ENCODE measurements at regions not wholly inside any gene's neighbourhood (a gene's known extent, or its start where the extent isn't known, plus 50 kb on each side); places are given as distances from the start of the nearest gene placed in this dataset.

DNA sequence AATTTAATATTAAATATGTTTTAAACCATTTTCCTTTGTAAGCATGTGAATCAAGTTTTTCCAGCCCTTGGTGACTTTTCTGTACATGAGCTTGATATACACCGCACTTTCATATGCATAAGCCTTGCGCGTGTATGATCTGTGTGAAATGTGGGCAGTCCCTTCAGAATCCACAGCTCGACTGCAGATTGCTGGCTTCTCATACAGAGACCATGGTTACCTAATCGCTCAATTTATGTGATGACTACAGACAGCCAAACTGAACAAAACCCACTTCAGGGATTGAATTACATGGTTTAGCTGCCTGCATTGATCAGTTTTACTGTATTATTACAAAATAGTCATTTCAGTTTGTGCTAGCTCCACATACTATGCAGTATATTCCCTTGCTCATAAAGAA, 212.3 kb upstream of the NECTIN3 start:
- no peaks in the 10 kb centered on the region for H4K20me1 ChIP-seq (ENCODE audit: insufficient read depth, low read length)
- H3K4me2 ChIP-seq (ENCODE audit: low read length): no peak overlapping the region
- H3K27ac ChIP-seq (ENCODE audit: low read depth, low read length, poor library complexity, severe bottlenecking): no peak overlapping the region
- no peaks in the 10 kb centered on the region for H3K9me2 ChIP-seq (ENCODE audit: insufficient read depth, low read length)
- TF ChIP-seq, protein P1, sequence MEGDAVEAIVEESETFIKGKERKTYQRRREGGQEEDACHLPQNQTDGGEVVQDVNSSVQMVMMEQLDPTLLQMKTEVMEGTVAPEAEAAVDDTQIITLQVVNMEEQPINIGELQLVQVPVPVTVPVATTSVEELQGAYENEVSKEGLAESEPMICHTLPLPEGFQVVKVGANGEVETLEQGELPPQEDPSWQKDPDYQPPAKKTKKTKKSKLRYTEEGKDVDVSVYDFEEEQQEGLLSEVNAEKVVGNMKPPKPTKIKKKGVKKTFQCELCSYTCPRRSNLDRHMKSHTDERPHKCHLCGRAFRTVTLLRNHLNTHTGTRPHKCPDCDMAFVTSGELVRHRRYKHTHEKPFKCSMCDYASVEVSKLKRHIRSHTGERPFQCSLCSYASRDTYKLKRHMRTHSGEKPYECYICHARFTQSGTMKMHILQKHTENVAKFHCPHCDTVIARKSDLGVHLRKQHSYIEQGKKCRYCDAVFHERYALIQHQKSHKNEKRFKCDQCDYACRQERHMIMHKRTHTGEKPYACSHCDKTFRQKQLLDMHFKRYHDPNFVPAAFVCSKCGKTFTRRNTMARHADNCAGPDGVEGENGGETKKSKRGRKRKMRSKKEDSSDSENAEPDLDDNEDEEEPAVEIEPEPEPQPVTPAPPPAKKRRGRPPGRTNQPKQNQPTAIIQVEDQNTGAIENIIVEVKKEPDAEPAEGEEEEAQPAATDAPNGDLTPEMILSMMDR (conservative IDR thresholded peaks at IDR 0.05; ENCODE audit: low read length): no peak
- no peak for TF ChIP-seq EZH2phosphoT487 (IDR thresholded peaks at IDR 0.05; ENCODE audit: borderline replicate concordance, low read depth, low read length)
- no peaks in the 10 kb centered on the region for H3K9me3 ChIP-seq (ENCODE audit: low read length)
- DNase-seq (ENCODE audit: low spot score): no peak
- H3K79me2 ChIP-seq (ENCODE audit: insufficient read depth, low read depth, low read length): no peaks in the 10 kb centered on the region
- H3K4me1 ChIP-seq (ENCODE audit: insufficient read depth, low read length, poor library complexity, severe bottlenecking): no peaks in the 10 kb centered on the region
- no TSS peak for BruUV-seq (replicated peaks)
- no peaks in the 10 kb centered on the region for H3K36me3 ChIP-seq (ENCODE audit: insufficient read depth, low read length)
- intact Hi-C loops (cut with micrococcal nuclease; ENCODE audit: unreplicated experiment): no loop called here
- ChIA-PET POLR2A (no interaction called here), CTCF (ENCODE audit: unreplicated experiment) (no interaction called here)
- no peak overlapping the region for H2AFZ ChIP-seq (ENCODE audit: low read length)
- H3K4me3 ChIP-seq (ENCODE audit: low read depth, low read length, poor library complexity, severe bottlenecking): no peak overlapping the region

DNA sequence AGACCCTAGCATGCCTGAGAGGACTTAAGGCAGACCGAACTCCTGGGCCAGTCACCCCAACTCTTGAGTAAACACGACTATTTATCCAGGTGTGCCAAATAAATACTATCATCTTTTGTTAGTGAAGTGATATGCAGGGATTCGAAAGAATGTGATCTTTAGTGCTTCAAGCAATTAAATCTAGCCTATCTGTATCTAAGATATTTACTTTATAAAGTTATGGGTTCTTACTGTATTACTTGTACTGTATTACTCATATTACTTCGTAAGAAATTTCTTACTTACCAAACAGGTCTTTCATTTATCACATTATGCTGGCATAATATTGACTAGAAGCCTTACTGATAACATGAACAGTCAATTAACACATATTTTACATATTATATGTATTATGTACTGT, 211.6 kb upstream of the NECTIN3 start:
- TF ChIP-seq, protein P1 (conservative IDR thresholded peaks at IDR 0.05; ENCODE audit: low read length): no peak
- no peak for TF ChIP-seq EZH2phosphoT487 (IDR thresholded peaks at IDR 0.05; ENCODE audit: borderline replicate concordance, low read depth, low read length)
- intact Hi-C loops (cut with micrococcal nuclease; ENCODE audit: unreplicated experiment): no loop called here
- Histone ChIP-seq H3K4me1 (ENCODE audit: insufficient read depth, low read length, poor library complexity, severe bottlenecking) (no peaks in the 10 kb centered on the region), H4K20me1 (ENCODE audit: insufficient read depth, low read length) (no peaks in the 10 kb centered on the region), H3K36me3 (ENCODE audit: insufficient read depth, low read length) (no peaks in the 10 kb centered on the region), H3K9me3 (ENCODE audit: low read length) (no peaks in the 10 kb centered on the region), H3K9me2 (ENCODE audit: insufficient read depth, low read length) (no peaks in the 10 kb centered on the region), H2AFZ (ENCODE audit: low read length) (no peak overlapping the region), H3K4me2 (ENCODE audit: low read length) (no peak overlapping the region), H3K4me3 (ENCODE audit: low read depth, low read length, poor library complexity, severe bottlenecking) (no peak overlapping the region), H3K27ac (ENCODE audit: low read depth, low read length, poor library complexity, severe bottlenecking) (no peak overlapping the region), H3K79me2 (ENCODE audit: insufficient read depth, low read depth, low read length) (no peaks in the 10 kb centered on the region)
- BruUV-seq (replicated peaks): no TSS peak
- ChIA-PET POLR2A (no interaction called here), CTCF (ENCODE audit: unreplicated experiment) (no interaction called here)
- DNase-seq (ENCODE audit: low spot score): no peak

DNA sequence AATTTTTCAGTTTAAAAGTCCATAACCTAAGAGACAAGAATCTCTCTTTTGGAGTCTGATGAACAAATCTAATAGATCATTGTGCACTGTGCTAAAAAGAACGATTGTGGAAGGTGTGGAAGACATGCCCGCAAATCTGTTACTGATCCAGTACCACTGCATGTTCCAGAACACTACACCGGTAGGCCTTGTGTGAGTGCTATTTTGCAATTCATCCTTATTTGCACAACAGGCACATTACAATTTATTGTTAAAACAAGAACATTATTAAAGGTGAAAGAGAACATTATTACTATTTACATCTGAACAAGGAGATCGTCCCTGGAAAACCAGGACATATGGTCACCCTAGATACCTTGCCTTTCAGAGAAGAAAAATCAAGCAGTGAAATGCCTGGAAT, 205.7 kb upstream of the NECTIN3 start:
- H3K4me2 ChIP-seq (ENCODE audit: low read length): no peak overlapping the region
- ChIA-PET CTCF (ENCODE audit: unreplicated experiment) (no interaction called here), POLR2A (interaction anchor here (0.7 kb wide), 1 partner anchor 106 kb away, joined by 3 read pairs; no protein-coding TSS in a partner anchor)
- H3K9me3 ChIP-seq (ENCODE audit: low read length): no peaks in the 10 kb centered on the region
- intact Hi-C loops (cut with micrococcal nuclease; ENCODE audit: unreplicated experiment): no loop called here
- no TSS peak for BruUV-seq (replicated peaks)
- no peak overlapping the region for H2AFZ ChIP-seq (ENCODE audit: low read length)
- H3K79me2 ChIP-seq (ENCODE audit: insufficient read depth, low read depth, low read length): no peaks in the 10 kb centered on the region
- H3K36me3 ChIP-seq (ENCODE audit: insufficient read depth, low read length): no peaks in the 10 kb centered on the region
- no peaks in the 10 kb centered on the region for H3K4me1 ChIP-seq (ENCODE audit: insufficient read depth, low read length, poor library complexity, severe bottlenecking)
- no peak for DNase-seq (ENCODE audit: low spot score)
- no peaks in the 10 kb centered on the region for H3K9me2 ChIP-seq (ENCODE audit: insufficient read depth, low read length)
- no peak overlapping the region for H3K4me3 ChIP-seq (ENCODE audit: low read depth, low read length, poor library complexity, severe bottlenecking)
- TF ChIP-seq, protein P1 (conservative IDR thresholded peaks at IDR 0.05; ENCODE audit: low read length): no peak
- no peak for TF ChIP-seq EZH2phosphoT487 (IDR thresholded peaks at IDR 0.05; ENCODE audit: borderline replicate concordance, low read depth, low read length)
- H4K20me1 ChIP-seq (ENCODE audit: insufficient read depth, low read length): no peaks in the 10 kb centered on the region
- H3K27ac ChIP-seq (ENCODE audit: low read depth, low read length, poor library complexity, severe bottlenecking): no peak overlapping the region
